OCI-LY1 (cell line): ENCODE measurements at regions not wholly inside any gene's neighbourhood (a gene's known extent, or its start where the extent isn't known, plus 50 kb on each side); places are given as distances from the start of the nearest gene placed in this dataset.

Source experiments
- H2AFZ ChIP-seq: fragments of 200-600 bp; sonication (generic), shearing (Covaris generic); 2 replicates; pipeline ENCODE4 v1.6.0; 2014; ENCODE audit warnings: antibody characterized with exemption, mild to moderate bottlenecking, low read length
- H3F3A ChIP-seq: fragments of 200-600 bp; sonication (generic), shearing (Covaris generic); 2 replicates; pipeline ENCODE4 v1.6.0; 2014; ENCODE audit warnings: mild to moderate bottlenecking, antibody characterized with exemption, low read length, moderate library complexity; ENCODE audit not compliant: insufficient read depth
- H3K27ac ChIP-seq: fragments of 200-600 bp; sonication (generic); 2 replicates; pipeline ENCODE4 v1.5.1; 2014; ENCODE audit warnings: low read length, mixed run types, mild to moderate bottlenecking, low read depth; ENCODE audit not compliant: poor library complexity, severe bottlenecking
- H3K27me3 ChIP-seq: fragments of 200-600 bp; sonication (generic); 2 replicates; pipeline ENCODE4 v1.6.0; 2014; ENCODE audit warnings: antibody characterized with exemption, mild to moderate bottlenecking, low read length, moderate library complexity; ENCODE audit not compliant: insufficient read depth
- H3K36me3 ChIP-seq: fragments of 200-600 bp; sonication (generic); 2 replicates; pipeline ENCODE4 v1.6.1; 2014; ENCODE audit warnings: mild to moderate bottlenecking, antibody characterized with exemption, low read length, moderate library complexity, mixed read lengths; ENCODE audit not compliant: insufficient read depth
- H3K4me1 ChIP-seq: fragments of 200-600 bp; sonication (generic); 2 replicates; pipeline ENCODE4 v1.5.1; 2014; ENCODE audit warnings: mild to moderate bottlenecking, low read length, moderate library complexity; ENCODE audit not compliant: insufficient read depth, severe bottlenecking
- H3K4me2 ChIP-seq: fragments of 200-600 bp; sonication (generic), shearing (Covaris generic); 2 replicates; pipeline ENCODE4 v1.6.1; 2014; ENCODE audit warnings: low read length
- H3K4me3 ChIP-seq: fragments of 200-600 bp; sonication (generic); 2 replicates; pipeline ENCODE4 v1.5.1; 2014; ENCODE audit warnings: low read length, low read depth, mild to moderate bottlenecking, mixed read lengths; ENCODE audit not compliant: poor library complexity, severe bottlenecking
- H3K79me2 ChIP-seq: fragments of 200-600 bp; shearing (Covaris generic); 2 replicates; pipeline ENCODE4 v1.6.1; 2016; ENCODE audit warnings: mixed run types, low read length, mixed read lengths; ENCODE audit not compliant: insufficient read depth
- H3K9ac ChIP-seq: fragments of 200-600 bp; sonication (generic), shearing (Covaris generic); 2 replicates; pipeline ENCODE4 v1.6.1; 2014; ENCODE audit warnings: mild to moderate bottlenecking, low read length, mixed read lengths
- H3K9me2 ChIP-seq: fragments of 200-600 bp; sonication (generic), shearing (Covaris generic); 2 replicates; pipeline ENCODE4 v1.6.1; 2014; ENCODE audit warnings: low read depth, mild to moderate bottlenecking, low read length, mixed read lengths
- H3K9me3 ChIP-seq: fragments of 200-600 bp; shearing (Covaris generic); 2 replicates; pipeline ENCODE4 v1.6.1; 2014; ENCODE audit warnings: low read length, mixed read lengths
- H4K20me1 ChIP-seq: fragments of 200-600 bp; sonication (generic), shearing (Covaris generic); 2 replicates; pipeline ENCODE4 v1.6.0; 2016; ENCODE audit warnings: mild to moderate bottlenecking, low read length; ENCODE audit not compliant: insufficient read depth
- CTCF ChIP-seq: fragments of 200-600 bp; sonication (generic), shearing (Covaris generic); IDR thresholded peaks from 2 replicates; pipeline ENCODE4 v1.5.1; 2017; ENCODE audit warnings: mild to moderate bottlenecking, antibody characterized with exemption, low read length, moderate library complexity, mixed read lengths
- EZH2 ChIP-seq: fragments of 200-600 bp; sonication (generic), shearing (Covaris generic); IDR thresholded peaks from 2 replicates; pipeline ENCODE4 v1.8.0; 2017; ENCODE audit warnings: borderline replicate concordance, mixed run types, mild to moderate bottlenecking, antibody characterized with exemption, low read length, moderate library complexity, mixed read lengths

- Histone ChIP-seq H3K9me2 (no peaks in the 10 kb centered on the region), H3K4me1 (no peaks in the 10 kb centered on the region), H2AFZ (no peak overlapping the region), H3K9me3 (no peaks in the 10 kb centered on the region), H3K27ac (no peak overlapping the region), H3F3A (no peaks in the 10 kb centered on the region), H3K4me2 (no peak overlapping the region), H3K36me3 (no peaks in the 10 kb centered on the region), H4K20me1 (no peaks in the 10 kb centered on the region), H3K9ac (no peak overlapping the region), H3K79me2 (no peaks in the 10 kb centered on the region), H3K4me3 (no peak overlapping the region), H3K27me3 (no peaks in the 10 kb centered on the region)
- no peak for TF ChIP-seq EZH2
- no peak for TF ChIP-seq CTCF
Measured at GRCh38 chr4:84319124-84319523, 180.0 kb downstream of the NKX6-1 start.

GRCh38 chr4:84317513-84317912, 181.6 kb downstream of the NKX6-1 start:
- H3K4me2 ChIP-seq, result no peak overlapping the region
- no peaks in the 10 kb centered on the region for H4K20me1 ChIP-seq
- TF ChIP-seq EZH2 (no peak), CTCF (no peak)
- H3K4me1 ChIP-seq, result no peaks in the 10 kb centered on the region
- no peaks in the 10 kb centered on the region for H3F3A ChIP-seq
- no peak overlapping the region for H2AFZ ChIP-seq
- no peak overlapping the region for H3K9ac ChIP-seq
- no peaks in the 10 kb centered on the region for H3K79me2 ChIP-seq
- H3K9me3 ChIP-seq, result no peaks in the 10 kb centered on the region
- H3K27me3 ChIP-seq, result no peaks in the 10 kb centered on the region
- H3K9me2 ChIP-seq, result no peaks in the 10 kb centered on the region
- no peak overlapping the region for H3K27ac ChIP-seq
- H3K4me3 ChIP-seq, result no peak overlapping the region
- H3K36me3 ChIP-seq, result no peaks in the 10 kb centered on the region

- no peaks in the 10 kb centered on the region for H3K4me1 ChIP-seq
- no peak overlapping the region for H3K9ac ChIP-seq
- H3K4me3 ChIP-seq, result no peak overlapping the region
- H3K79me2 ChIP-seq, result no peaks in the 10 kb centered on the region
- H3K9me3 ChIP-seq, result no peaks in the 10 kb centered on the region
- TF ChIP-seq EZH2, result no peak
- TF ChIP-seq CTCF, result no peak
- H4K20me1 ChIP-seq, result no peaks in the 10 kb centered on the region
- H3K9me2 ChIP-seq, result no peaks in the 10 kb centered on the region
- H3K4me2 ChIP-seq, result no peak overlapping the region
- no peak overlapping the region for H2AFZ ChIP-seq
- H3F3A ChIP-seq, result no peaks in the 10 kb centered on the region
- no peak overlapping the region for H3K27ac ChIP-seq
- H3K27me3 ChIP-seq, result no peaks in the 10 kb centered on the region
- no peaks in the 10 kb centered on the region for H3K36me3 ChIP-seq
Measured at GRCh38 chr4:84312426-84313012, 186.6 kb downstream of the NKX6-1 start.
